H1 (cell line): ENCODE measurements at regions not wholly inside any gene's neighbourhood (a gene's known extent, or its start where the extent isn't known, plus 50 kb on each side); places are given as distances from the start of the nearest gene placed in this dataset.

ENCODE experiments used
- CTCF ChIA-PET: fragments of 300-600 bp; sonication (Branson Sonifier 250); formaldehyde crosslinking; loops from one replicate; lab custom pipeline; 2021; ENCODE audit not compliant: partially characterized antibody; lab: Charles Lee
- POLR2A ChIA-PET: fragments of 300-600 bp; sonication (Branson Sonifier 250); formaldehyde crosslinking; loops from one replicate; lab custom pipeline; 2021; ENCODE audit warnings: inconsistent platforms; ENCODE audit not compliant: partially characterized antibody; lab: Charles Lee
- DNase-seq, 2 experiments: peaks; one replicate each; pipeline versions ENCODE4 v3.0.0 to v3.0.0-alpha.2; 2010 to 2022; ENCODE audit warnings: low spot score in 2 of 2, low read depth in 1 of 2, mixed read lengths in 1 of 2
- FAIRE-seq: peaks from 2 replicates; lab custom pipeline; 2011; peaks lifted over from hg19 to GRCh38; lab: Jason Lieb, UNC
- H2AFZ ChIP-seq: 2 replicates; pipeline ENCODE4 v1.8.1; 2012; ENCODE audit warnings: low read length, inconsistent platforms
- H2AK5ac ChIP-seq: 2 replicates; pipeline ENCODE4 v1.6.1; 2013; ENCODE audit warnings: low read depth, low read length
- H2BK120ac ChIP-seq: replicated peaks from 2 replicates; pipeline ENCODE3; 2013; ENCODE audit warnings: low read depth, low read length, inconsistent platforms
- H2BK12ac ChIP-seq: 2 replicates; pipeline ENCODE4 v1.6.1; 2013; ENCODE audit warnings: low read depth, low read length
- H2BK15ac ChIP-seq: 2 replicates; pipeline ENCODE4 v1.6.1; 2013; ENCODE audit warnings: low read length
- H2BK20ac ChIP-seq: 2 replicates; pipeline ENCODE4 v1.6.1; 2013; ENCODE audit warnings: low read length
- H2BK5ac ChIP-seq: 2 replicates; pipeline ENCODE4 v1.6.1; 2013; ENCODE audit warnings: low read depth, low read length
- H3K14ac ChIP-seq: 2 replicates; pipeline ENCODE4 v1.6.1; 2013; ENCODE audit warnings: inconsistent platforms; ENCODE audit not compliant: insufficient read length
- H3K18ac ChIP-seq: 2 replicates; pipeline ENCODE4 v1.6.1; 2013; ENCODE audit warnings: low read length; ENCODE audit errors: extremely low read depth
- H3K23ac ChIP-seq: 2 replicates; pipeline ENCODE4 v1.6.1; 2013; ENCODE audit warnings: inconsistent platforms; ENCODE audit not compliant: insufficient read length
- H3K23me2 ChIP-seq: 2 replicates; pipeline ENCODE4 v1.6.1; 2013; ENCODE audit warnings: low read depth, low read length
- H3K27ac ChIP-seq: 2 replicates; pipeline ENCODE4 v1.6.1; 2011; ENCODE audit warnings: low read depth, low read length, inconsistent platforms
- H3K27me3 ChIP-seq, 4 experiments: replicated peaks in 1 of 4; 1 replicate in 1 of 4; 2 replicates in 3 of 4; pipeline versions ENCODE4 v1.6.1 to v1.8.1; 2011 to 2013; ENCODE audit warnings: low read length in 3 of 4, mild to moderate bottlenecking in 3 of 4, inconsistent platforms in 2 of 4, mixed read lengths in 2 of 4, moderate library complexity in 1 of 4; ENCODE audit not compliant: control insufficient read depth in 3 of 4, insufficient read depth in 3 of 4; ENCODE audit errors: extremely low read depth in 1 of 4
- H3K36me3 ChIP-seq, 4 experiments: 2 replicates each; pipeline versions ENCODE4 v1.6.1 to v1.8.1; 2011 to 2013; ENCODE audit warnings: mild to moderate bottlenecking in 4 of 4, low read length in 3 of 4, moderate library complexity in 2 of 4, control low read depth in 1 of 4, inconsistent platforms in 1 of 4; ENCODE audit not compliant: insufficient read depth in 4 of 4, control insufficient read depth in 2 of 4
- H3K4ac ChIP-seq: replicated peaks from 2 replicates; pipeline ENCODE3; 2013; ENCODE audit warnings: low read length, low read depth, mixed read lengths, inconsistent platforms; ENCODE audit not compliant: insufficient read length
- H3K4me1 ChIP-seq, 4 experiments: replicated peaks in 1 of 4; 1 replicate in 1 of 4; 2 replicates in 3 of 4; pipeline versions ENCODE4 v1.6.1 to v1.8.1; 2011 to 2013; ENCODE audit warnings: low read length in 3 of 4, inconsistent platforms in 2 of 4, mixed read lengths in 1 of 4; ENCODE audit not compliant: insufficient read depth in 4 of 4, control insufficient read depth in 3 of 4
- H3K4me2 ChIP-seq, 2 experiments: 2 replicates each; pipeline versions ENCODE4 v1.6.1 to v1.8.1; 2011 to 2013; ENCODE audit warnings: low read depth in 2 of 2, low read length in 2 of 2, control low read depth in 1 of 2, inconsistent platforms in 1 of 2, mild to moderate bottlenecking in 1 of 2; ENCODE audit not compliant: insufficient read depth in 1 of 2
- H3K4me3 ChIP-seq, 4 experiments: fragments of 200-600, 300-600 bp in 1 of 4; sonication (generic), shearing (Covaris generic), sonication (Bioruptor Twin) in 1 of 4; 2 replicates each; pipeline versions ENCODE4 v1.5.1 to v1.8.1; 2011 to 2016; ENCODE audit warnings: low read length in 4 of 4, low read depth in 3 of 4, control low read depth in 2 of 4, inconsistent platforms in 2 of 4, mild to moderate bottlenecking in 2 of 4, mixed read lengths in 1 of 4, moderate library complexity in 1 of 4; ENCODE audit not compliant: insufficient read depth in 2 of 4; ENCODE audit errors: extremely low read depth in 1 of 4
- H3K56ac ChIP-seq: replicated peaks from 2 replicates; pipeline ENCODE3; 2013; ENCODE audit warnings: low read depth, mild to moderate bottlenecking, mixed read lengths, low read length, inconsistent platforms; ENCODE audit not compliant: insufficient read length
- H3K79me1 ChIP-seq: 2 replicates; pipeline ENCODE4 v1.6.1; 2013; ENCODE audit warnings: low read depth, low read length, control low read depth
- H3K79me2 ChIP-seq, 2 experiments: 2 replicates each; pipeline versions ENCODE4 v1.6.1 to v1.8.1; 2012 to 2013; ENCODE audit warnings: low read length in 2 of 2, mild to moderate bottlenecking in 2 of 2, inconsistent platforms in 1 of 2; ENCODE audit not compliant: insufficient read depth in 2 of 2, control insufficient read depth in 1 of 2
- H3K9ac ChIP-seq, 4 experiments: replicated peaks in 1 of 4; 1 replicate in 1 of 4; 2 replicates in 3 of 4; pipeline versions ENCODE4 v1.6.1 to v1.8.1; 2011 to 2013; ENCODE audit warnings: low read depth in 3 of 4, low read length in 3 of 4, control low read depth in 2 of 4, mild to moderate bottlenecking in 2 of 4, moderate library complexity in 2 of 4, inconsistent platforms in 1 of 4; ENCODE audit errors: extremely low read depth in 1 of 4
- H3K9me3 ChIP-seq, 2 experiments: 2 replicates each; pipeline versions ENCODE4 v1.6.1 to v1.8.1; 2012 to 2013; ENCODE audit warnings: mild to moderate bottlenecking in 2 of 2, moderate library complexity in 2 of 2, control low read depth in 1 of 2, inconsistent platforms in 1 of 2, low read depth in 1 of 2, low read length in 1 of 2, mixed read lengths in 1 of 2; ENCODE audit not compliant: insufficient read depth in 2 of 2
- H4K20me1 ChIP-seq, 2 experiments: replicated peaks in 1 of 2; 2 replicates each; pipeline versions ENCODE3 to v1.8.1; 2011 to 2013; ENCODE audit warnings: inconsistent platforms in 2 of 2, low read length in 2 of 2, mild to moderate bottlenecking in 1 of 2; ENCODE audit not compliant: insufficient read depth in 2 of 2, control insufficient read depth in 1 of 2
- H4K5ac ChIP-seq: 2 replicates; pipeline ENCODE4 v1.6.1; 2013; ENCODE audit warnings: low read length, low read depth, mixed read lengths, inconsistent platforms; ENCODE audit not compliant: insufficient read length
- H4K8ac ChIP-seq: 2 replicates; pipeline ENCODE4 v1.8.0; 2013; ENCODE audit warnings: mild to moderate bottlenecking, moderate library complexity, low read length, inconsistent platforms; ENCODE audit not compliant: insufficient read depth; ENCODE audit errors: extremely low read depth
- H4K91ac ChIP-seq: replicated peaks from 2 replicates; pipeline ENCODE3; 2013; ENCODE audit warnings: low read length, mixed read lengths, inconsistent platforms; ENCODE audit not compliant: insufficient read length
- BRCA1 ChIP-seq: IDR thresholded peaks from 2 replicates; pipeline ENCODE4 v1.6.1; 2012; ENCODE audit warnings: low read depth, low read length, improper control_type of control experiment
- CBX5 ChIP-seq: fragments of 300-800, 300-1000 bp; sonication (generic); IDR thresholded peaks from 2 replicates; pipeline ENCODE4 v1.7.1; 2016; ENCODE audit warnings: antibody characterized with exemption, low read length, low read depth
- GTF2F1 ChIP-seq: IDR thresholded peaks from 2 replicates; pipeline ENCODE4 v1.6.1; 2012; ENCODE audit warnings: low read depth, low read length, improper control_type of control experiment, borderline replicate concordance
- TAF1 ChIP-seq: IDR thresholded peaks from 2 replicates; pipeline ENCODE4 v1.6.1; 2011; ENCODE audit warnings: mild to moderate bottlenecking, low read depth, low read length

DNA sequence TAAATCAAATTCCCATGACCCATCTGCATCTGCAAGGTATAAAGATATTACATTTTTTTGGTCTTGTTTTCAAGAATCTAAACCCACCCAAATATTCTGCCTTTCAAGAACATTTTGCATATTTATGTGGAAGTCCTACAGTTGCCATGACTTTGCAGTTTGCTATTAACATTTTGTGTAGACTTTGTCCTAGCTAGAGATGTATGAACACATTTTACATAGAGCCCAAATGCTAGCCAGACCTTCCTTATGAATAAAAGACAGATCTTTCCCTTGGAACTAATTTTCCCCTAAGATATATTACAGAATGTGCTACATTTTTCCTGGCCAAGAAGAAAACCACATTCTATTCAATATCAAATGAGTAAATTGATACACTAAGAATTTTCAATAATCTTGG is 772.5 kb downstream of the KCNA4 start:
- Histone ChIP-seq H3K18ac (no peak overlapping the region), H3K23me2 (no peaks in the 10 kb centered on the region), H4K20me1 (no peaks in the 10 kb centered on the region), H3K4me2 (no peak overlapping the region), H2BK5ac (no peak overlapping the region), H3K27ac (no peak overlapping the region), H3K27me3 (no peaks in the 10 kb centered on the region), H3K4me1 (no peaks in the 10 kb centered on the region), H2BK20ac (no peak overlapping the region), H2BK15ac (no peak overlapping the region), H3K79me2 (no peaks in the 10 kb centered on the region), H3K4me3 (no peak overlapping the region; a peak in 1 of 8 replicates), H3K23ac (no peak overlapping the region), H2AK5ac (no peak overlapping the region), H3K9me3 (no peaks in the 10 kb centered on the region), H2AFZ (no peak overlapping the region), H3K9ac (no peak overlapping the region), H3K4ac (no peak overlapping the region), H3K14ac (no peak overlapping the region), H2BK12ac (no peak overlapping the region), H4K91ac (no peak overlapping the region), H3K56ac (no peak overlapping the region), H2BK120ac (no peak overlapping the region), H4K5ac (no peak overlapping the region), H3K79me1 (no peaks in the 10 kb centered on the region), H3K36me3 (no peaks in the 10 kb centered on the region), H4K8ac (no peak overlapping the region)
- FAIRE-seq (no peak), DNase-seq (no peak)
- ChIA-PET POLR2A (no interaction called here), CTCF (interaction anchor here (0.7 kb wide), 1 partner anchor 85 kb away, joined by 4 read pairs; no protein-coding TSS in a partner anchor)
- TF ChIP-seq TAF1, result no peak
- TF ChIP-seq BRCA1, result no peak
- TF ChIP-seq GTF2F1, result no peak
- no peak for TF ChIP-seq CBX5
